IMR-90 (cell line): ENCODE measurements at regions not wholly inside any gene's neighbourhood (a gene's known extent, or its start where the extent isn't known, plus 50 kb on each side); places are given as distances from the start of the nearest gene placed in this dataset.

Experiments used
- ATAC-seq: fragments of 200-7000 bp; cut with Tn5 transposase; 2 replicates; pipeline ENCODE4 v1.9.1; 2020; ENCODE audit warnings: low read depth, mild to moderate bottlenecking, moderate library complexity
- BruUV-seq: library from RNA; stranded (reverse); fragments of 400-500 nt; replicated peaks from 2 replicates; lab custom pipeline; 2021; lab: Mats Ljungman, UMichigan
- CTCF ChIA-PET: fragments of 300-600 bp; formaldehyde crosslinking; extraction: SDS; loops from one replicate; lab custom pipeline; 2021; ENCODE audit warnings: antibody characterized with exemption; lab: Yijun Ruan, JAX
- POLR2A ChIA-PET: fragments of 300-600 bp; sonication (Branson Sonifier 250); formaldehyde crosslinking; loops from one replicate; lab custom pipeline; 2022; ENCODE audit warnings: antibody characterized with exemption; ENCODE audit not compliant: unreplicated experiment; lab: Charles Lee
- DNase-seq: peaks from one replicate; pipeline ENCODE4 v3.0.0; 2013
- H2AFZ ChIP-seq: replicated peaks from 2 replicates; pipeline ENCODE3; 2013; ENCODE audit warnings: low read length, mild to moderate bottlenecking; ENCODE audit not compliant: poor library complexity
- H2AK5ac ChIP-seq: 2 replicates; pipeline ENCODE4 v1.6.1; 2013; ENCODE audit warnings: low read depth, low read length, inconsistent platforms
- H2AK9ac ChIP-seq: replicated peaks from 2 replicates; pipeline ENCODE3; 2013; ENCODE audit warnings: mild to moderate bottlenecking, low read depth, low read length, moderate library complexity; ENCODE audit not compliant: poor library complexity
- H2BK120ac ChIP-seq: 2 replicates; pipeline ENCODE4 v1.6.1; 2013; ENCODE audit warnings: low read depth, low read length, inconsistent platforms
- H2BK15ac ChIP-seq: 3 replicates; pipeline ENCODE4 v1.6.1; 2013; ENCODE audit warnings: low read depth, low read length, inconsistent platforms
- H2BK20ac ChIP-seq: 2 replicates; pipeline ENCODE4 v1.6.1; 2013; ENCODE audit warnings: low read depth, mild to moderate bottlenecking, inconsistent platforms, low read length, moderate library complexity
- H2BK5ac ChIP-seq: 2 replicates; pipeline ENCODE4 v1.6.1; 2013; ENCODE audit warnings: mild to moderate bottlenecking, low read depth, low read length, inconsistent platforms; ENCODE audit not compliant: poor library complexity, severe bottlenecking
- H3K14ac ChIP-seq: replicated peaks from 2 replicates; pipeline ENCODE4 v1.6.1; 2013; ENCODE audit warnings: low read depth, low read length, inconsistent platforms
- H3K18ac ChIP-seq: 2 replicates; pipeline ENCODE4 v1.6.1; 2013; ENCODE audit warnings: low read depth, low read length, control low read depth
- H3K23ac ChIP-seq: 2 replicates; pipeline ENCODE4 v1.6.1; 2013; ENCODE audit warnings: low read depth, low read length, inconsistent platforms
- H3K27ac ChIP-seq: 2 replicates; pipeline ENCODE4 v1.5.1; 2013; ENCODE audit warnings: mild to moderate bottlenecking, control low read depth, low read length; ENCODE audit not compliant: insufficient read depth
- H3K27me3 ChIP-seq: 2 replicates; pipeline ENCODE4 v1.6.1; 2013; ENCODE audit warnings: low read length; ENCODE audit not compliant: control insufficient read depth, insufficient read depth
- H3K36me3 ChIP-seq: 2 replicates; pipeline ENCODE4 v1.6.1; 2013; ENCODE audit warnings: low read length, mixed read lengths; ENCODE audit not compliant: control insufficient read depth, insufficient read depth
- H3K4ac ChIP-seq: 2 replicates; pipeline ENCODE4 v1.6.1; 2013; ENCODE audit warnings: low read depth, low read length, inconsistent platforms
- H3K4me1 ChIP-seq: 2 replicates; pipeline ENCODE4 v1.6.1; 2013; ENCODE audit warnings: low read length, mixed read lengths; ENCODE audit not compliant: control insufficient read depth, insufficient read depth
- H3K4me2 ChIP-seq: 2 replicates; pipeline ENCODE4 v1.6.1; 2013; ENCODE audit warnings: low read depth, mild to moderate bottlenecking, control low read depth, low read length, moderate library complexity
- H3K4me3 ChIP-seq: 2 replicates; pipeline ENCODE4 v1.5.1; 2013; ENCODE audit warnings: low read depth, mild to moderate bottlenecking, control low read depth, low read length, moderate library complexity; ENCODE audit not compliant: insufficient read depth
- H3K56ac ChIP-seq: 2 replicates; pipeline ENCODE4 v1.6.1; 2013; ENCODE audit warnings: low read length, inconsistent platforms; ENCODE audit not compliant: insufficient read depth; ENCODE audit errors: extremely low read depth
- H3K79me1 ChIP-seq, 2 experiments: 2 replicates each; pipeline ENCODE4 v1.6.1; 2013; ENCODE audit warnings: low read length in 2 of 2, inconsistent platforms in 1 of 2, low read depth in 1 of 2
- H3K9ac ChIP-seq: 2 replicates; pipeline ENCODE4 v1.6.1; 2013; ENCODE audit warnings: low read depth, low read length, control low read depth
- H3K9me1 ChIP-seq: 2 replicates; pipeline ENCODE4 v1.6.1; 2013; ENCODE audit warnings: low read length, inconsistent platforms; ENCODE audit not compliant: insufficient read depth
- H3K9me3 ChIP-seq: 2 replicates; pipeline ENCODE4 v1.6.1; 2013; ENCODE audit warnings: low read length; ENCODE audit not compliant: control insufficient read depth, insufficient read depth
- H4K20me1 ChIP-seq: 2 replicates; pipeline ENCODE4 v1.6.1; 2013; ENCODE audit warnings: low read length, inconsistent platforms; ENCODE audit not compliant: insufficient read depth
- H4K5ac ChIP-seq: 2 replicates; pipeline ENCODE4 v1.6.1; 2013; ENCODE audit warnings: mild to moderate bottlenecking, low read depth, low read length, control low read depth
- H4K8ac ChIP-seq, 2 experiments: 2 replicates each; pipeline ENCODE4 v1.6.1; 2013; ENCODE audit warnings: low read depth in 2 of 2, low read length in 2 of 2, control low read depth in 1 of 2, inconsistent platforms in 1 of 2
- H4K91ac ChIP-seq: 2 replicates; pipeline ENCODE4 v1.6.1; 2013; ENCODE audit warnings: low read depth, low read length, inconsistent platforms; ENCODE audit not compliant: insufficient read depth
- CHD1 ChIP-seq: IDR thresholded peaks from 2 replicates; pipeline ENCODE4 v1.6.1; 2012; ENCODE audit warnings: low read depth, low read length, improper control_type of control experiment
- RAD21 ChIP-seq: IDR thresholded peaks from 2 replicates; pipeline ENCODE4 v1.6.1; 2012; ENCODE audit warnings: low read length, improper control_type of control experiment
- RCOR1 ChIP-seq: IDR thresholded peaks from 2 replicates; pipeline ENCODE4 v1.6.1; 2012; ENCODE audit warnings: mild to moderate bottlenecking, low read length, improper control_type of control experiment; ENCODE audit not compliant: insufficient replicate concordance
- SMC3 ChIP-seq: fragments of 150-350 bp; IDR thresholded peaks from 2 replicates; pipeline ENCODE4 v1.6.1; 2016; ENCODE audit warnings: low read depth, mild to moderate bottlenecking, antibody characterized with exemption, low read length, moderate library complexity
- WGBS, 2 experiments: methylation state at CpG; one replicate each; pipeline versions ENCODE4 v1.1.5 to v1.1.7; 2013; ENCODE audit warnings: missing lambda C conversion rate in 2 of 2; ENCODE audit not compliant: insufficient read length in 1 of 2; ENCODE audit errors: extremely low coverage in 2 of 2; 5-methylcytosine and 5-hydroxymethylcytosine counted together
- dilution Hi-C: fragments of 300-500 bp; cut with HindIII; formaldehyde crosslinking; loops from one replicate; pipeline ENCODE4 v1.14.3; 2018; ENCODE audit warnings: low sequenced_read_pairs; ENCODE audit not compliant: unreplicated experiment
- in situ Hi-C: fragments of 300-500 bp; cut with MboI; formaldehyde crosslinking; loops from 3 replicates; pipeline ENCODE4 v1.14.3; 2019; ENCODE audit warnings: low sequenced_read_pairs, inconsistent platforms, mixed read lengths
- intact Hi-C: fragments of 100-400 bp; cut with micrococcal nuclease; formaldehyde crosslinking; loops from 2 replicates; pipeline ENCODE4 v1.10.0; 2022

DNA sequence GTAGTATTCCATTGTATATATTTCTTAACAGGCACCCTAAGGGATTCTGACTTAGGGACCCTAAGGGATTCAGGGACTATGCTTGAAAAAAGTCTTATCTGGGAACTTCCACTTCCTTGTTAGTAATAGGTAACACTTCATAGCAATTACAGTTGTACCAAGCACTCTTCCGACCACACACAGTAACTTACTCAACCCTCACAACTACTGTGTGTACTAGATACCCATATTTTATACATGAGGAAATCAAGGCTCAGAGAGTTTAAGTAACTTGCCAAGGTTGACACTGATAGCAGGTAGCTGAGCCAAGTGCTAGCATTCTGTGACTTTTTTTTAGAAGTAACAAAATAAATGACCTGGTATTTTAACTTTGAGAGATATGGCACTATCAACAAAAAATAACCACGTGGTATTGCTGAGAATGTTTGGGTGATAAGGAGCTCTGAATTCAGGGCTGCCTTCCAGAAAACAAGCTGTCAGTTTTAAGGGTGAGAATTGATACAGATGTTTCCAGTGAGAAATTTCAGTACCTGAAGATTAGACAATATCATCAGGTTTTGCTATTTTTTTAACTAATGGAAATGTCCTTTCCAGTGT is 210.3 kb upstream of the SUCLG2 start:
- Histone ChIP-seq H2AFZ (no peak overlapping the region), H3K9me1 (no peaks in the 10 kb centered on the region), H2BK120ac (no peak overlapping the region), H3K4me2 (no peak overlapping the region), H2BK20ac (no peak overlapping the region), H3K36me3 (no peaks in the 10 kb centered on the region), H3K14ac (no peak overlapping the region), H3K27ac (no peak overlapping the region), H3K4ac (no peak overlapping the region), H4K20me1 (no peaks in the 10 kb centered on the region), H4K91ac (no peak overlapping the region), H3K23ac (no peak overlapping the region), H3K4me3 (no peak overlapping the region), H4K5ac (no peak overlapping the region), H3K56ac (no peak overlapping the region), H2AK9ac (no peak overlapping the region), H3K18ac (no peak overlapping the region), H2BK15ac (no peak overlapping the region), H3K9ac (no peak overlapping the region), H2AK5ac (no peak overlapping the region), H3K4me1 (no peaks in the 10 kb centered on the region), H2BK5ac (no peak overlapping the region), H3K27me3 (no peaks in the 10 kb centered on the region), H3K79me1 (no peaks in the 10 kb centered on the region), H4K8ac (no peak overlapping the region), H3K9me3 (no peaks in the 10 kb centered on the region)
- intact Hi-C loops: loop anchor here (5.0 kb wide), 1 partner anchor 482 kb away; no protein-coding TSS in a partner anchor
- ChIA-PET CTCF (interaction anchor here (1.0 kb wide), 1 partner anchor 37 kb away, joined by 3 read pairs; no protein-coding TSS in a partner anchor), POLR2A (no interaction called here)
- dilution Hi-C loops: no loop called here
- no CpG with 5 or more reads among the region's 2 CpGs for WGBS, 2 experiments
- no peak for ATAC-seq
- no peak for TF ChIP-seq CHD1
- no peak for TF ChIP-seq RCOR1
- TF ChIP-seq SMC3: no peak
- no peak for TF ChIP-seq RAD21
- BruUV-seq: no TSS peak
- in situ Hi-C loops: no loop called here
- DNase-seq: no peak
